OCI-LY7 (cell line): ENCODE measurements at regions not wholly inside any gene's neighbourhood (a gene's known extent, or its start where the extent isn't known, plus 50 kb on each side); places are given as distances from the start of the nearest gene placed in this dataset.
"Not testable (repeated sequence)": the region's sequence is repeated elsewhere in the genome, so short reads cannot be mapped to it uniquely, and the experiment has no call there.

Experiments used
- BruUV-seq: library from RNA; stranded (reverse); fragments of 400-500 nt; replicated peaks from 2 replicates; lab custom pipeline; 2021; lab: Mats Ljungman, UMichigan
- CTCF ChIA-PET: fragments of 300-600 bp; sonication (Branson Sonifier 250); formaldehyde crosslinking; loops from one replicate; lab custom pipeline; 2022; ENCODE audit warnings: antibody characterized with exemption; ENCODE audit not compliant: unreplicated experiment; lab: Charles Lee
- POLR2A ChIA-PET: fragments of 300-600 bp; sonication (Branson Sonifier 250); formaldehyde crosslinking; loops from one replicate; lab custom pipeline; 2022; ENCODE audit warnings: antibody characterized with exemption; lab: Charles Lee
- DNase-seq: peaks from one replicate; pipeline ENCODE4 v3.0.0-alpha.2; 2015; ENCODE audit warnings: low spot score
- H2AFZ ChIP-seq: fragments of 200-600 bp; sonication (generic), shearing (Covaris generic); 2 replicates; pipeline ENCODE4 v1.6.1; 2014; ENCODE audit warnings: mild to moderate bottlenecking, antibody characterized with exemption, low read length, moderate library complexity
- H3K27ac ChIP-seq: fragments of 200-600 bp; sonication (generic); 2 replicates; pipeline ENCODE4 v1.5.1; 2014; ENCODE audit warnings: mixed run types, low read depth, mild to moderate bottlenecking, moderate library complexity, low read length, inconsistent platforms; ENCODE audit not compliant: poor library complexity, severe bottlenecking
- H3K36me3 ChIP-seq: fragments of 200-600 bp; sonication (generic); 2 replicates; pipeline ENCODE4 v1.6.1; 2014; ENCODE audit warnings: mild to moderate bottlenecking, antibody characterized with exemption, low read length, moderate library complexity, mixed read lengths; ENCODE audit not compliant: insufficient read depth
- H3K4me1 ChIP-seq: fragments of 200-600 bp; sonication (generic); 2 replicates; pipeline ENCODE4 v1.5.1; 2014; ENCODE audit warnings: mild to moderate bottlenecking, low read length; ENCODE audit not compliant: insufficient read depth, poor library complexity, severe bottlenecking
- H3K4me2 ChIP-seq: fragments of 200-600 bp; sonication (generic); 2 replicates; pipeline ENCODE4 v1.6.1; 2014; ENCODE audit warnings: mild to moderate bottlenecking, low read length
- H3K4me3 ChIP-seq: fragments of 200-600 bp; sonication (generic); 2 replicates; pipeline ENCODE4 v1.5.1; 2014; ENCODE audit warnings: mild to moderate bottlenecking, low read depth, low read length; ENCODE audit not compliant: poor library complexity, severe bottlenecking
- H3K79me2 ChIP-seq: fragments of 200-600 bp; sonication (generic); 2 replicates; pipeline ENCODE4 v1.6.1; 2016; ENCODE audit warnings: low read depth, mild to moderate bottlenecking, low read length, moderate library complexity, mixed read lengths; ENCODE audit not compliant: insufficient read depth
- H3K9me2 ChIP-seq: fragments of 200-600 bp; sonication (generic); 2 replicates; pipeline ENCODE4 v1.6.1; 2016; ENCODE audit warnings: mild to moderate bottlenecking, low read length, mixed read lengths; ENCODE audit not compliant: insufficient read depth
- H3K9me3 ChIP-seq: fragments of 200-600 bp; sonication (generic); 2 replicates; pipeline ENCODE4 v1.6.1; 2014; ENCODE audit warnings: mild to moderate bottlenecking, mixed run types, low read length, mixed read lengths
- H4K20me1 ChIP-seq: fragments of 200-600 bp; sonication (generic); 2 replicates; pipeline ENCODE4 v1.6.1; 2014; ENCODE audit warnings: mild to moderate bottlenecking, antibody characterized with exemption, low read length, moderate library complexity, mixed read lengths; ENCODE audit not compliant: insufficient read depth
- CTCF ChIP-seq: fragments of 200-600 bp; sonication (generic); conservative IDR thresholded peaks from 2 replicates; pipeline ENCODE4 v1.5.1; 2014; ENCODE audit warnings: mild to moderate bottlenecking, antibody characterized with exemption, low read length, moderate library complexity, mixed read lengths
- EZH2phosphoT487 ChIP-seq: fragments of 200-600 bp; sonication (generic); IDR thresholded peaks from 2 replicates; pipeline ENCODE4 v1.6.1; 2018; ENCODE audit warnings: low read depth, borderline replicate concordance, mild to moderate bottlenecking, mixed run types, antibody characterized with exemption, low read length, moderate library complexity, mixed read lengths
- intact Hi-C: fragments of 100-400 bp; cut with micrococcal nuclease; formaldehyde crosslinking; loops from one replicate; pipeline ENCODE4 v1.10.0; 2022; ENCODE audit not compliant: unreplicated experiment

DNA sequence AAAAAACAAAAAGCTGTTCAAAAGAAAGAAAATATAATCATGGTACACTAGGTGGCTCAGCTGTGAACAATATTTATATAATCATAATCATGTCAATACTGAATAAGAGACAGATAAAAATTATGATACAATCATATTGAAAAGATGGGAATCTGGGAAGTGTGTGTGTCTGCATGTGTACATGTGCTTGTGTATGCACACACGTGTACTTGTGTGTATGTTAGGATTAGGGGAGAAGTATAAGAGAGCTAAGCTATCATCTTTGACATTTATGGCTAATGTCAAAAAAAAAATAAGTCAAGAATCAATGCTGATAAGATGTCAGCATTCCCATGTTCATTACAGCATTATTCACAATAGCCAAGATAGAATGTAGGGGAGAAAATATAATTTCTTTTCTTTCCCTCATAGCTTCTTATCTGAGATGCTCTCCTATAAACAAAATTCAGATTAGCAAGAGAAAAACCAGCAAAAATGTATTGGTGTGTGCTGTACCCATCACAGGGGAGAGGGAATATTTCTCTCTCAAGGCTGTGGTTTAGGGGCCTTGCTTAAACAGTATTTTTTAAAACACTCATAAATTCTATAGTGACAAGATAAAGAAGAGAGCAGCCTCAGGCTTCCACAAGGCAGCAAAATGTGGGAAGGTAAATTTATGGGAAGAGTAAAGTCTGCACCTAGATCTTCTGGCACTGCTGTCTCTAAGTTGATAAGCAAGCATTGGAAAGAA lies 63.4 kb upstream of the ITGA11 start:
- Histone ChIP-seq H3K9me3 (no peaks in the 10 kb centered on the region), H4K20me1 (no peaks in the 10 kb centered on the region), H3K36me3 (no peaks in the 10 kb centered on the region), H3K4me3 (no peak overlapping the region), H3K9me2 (no peaks in the 10 kb centered on the region), H3K4me1 (no peaks in the 10 kb centered on the region), H3K4me2 (no peak overlapping the region), H2AFZ (no peak overlapping the region), H3K79me2 (no peaks in the 10 kb centered on the region), H3K27ac (no peak overlapping the region)
- intact Hi-C loops = no loop called here
- no TSS peak for BruUV-seq
- TF ChIP-seq CTCF (no peak), EZH2phosphoT487 (no peak)
- ChIA-PET POLR2A (no interaction called here), CTCF (no interaction called here)
- no peak for DNase-seq

GRCh38 chr15:68495981-68496705 lies 64.2 kb upstream of the ITGA11 start:
- ChIA-PET CTCF (no interaction called here), POLR2A (interaction anchor here (0.6 to 1.0 kb wide), 2 partner anchors 156 to 437 kb away, joined by 3 read pairs; no protein-coding TSS in a partner anchor)
- no peak for DNase-seq

DNA sequence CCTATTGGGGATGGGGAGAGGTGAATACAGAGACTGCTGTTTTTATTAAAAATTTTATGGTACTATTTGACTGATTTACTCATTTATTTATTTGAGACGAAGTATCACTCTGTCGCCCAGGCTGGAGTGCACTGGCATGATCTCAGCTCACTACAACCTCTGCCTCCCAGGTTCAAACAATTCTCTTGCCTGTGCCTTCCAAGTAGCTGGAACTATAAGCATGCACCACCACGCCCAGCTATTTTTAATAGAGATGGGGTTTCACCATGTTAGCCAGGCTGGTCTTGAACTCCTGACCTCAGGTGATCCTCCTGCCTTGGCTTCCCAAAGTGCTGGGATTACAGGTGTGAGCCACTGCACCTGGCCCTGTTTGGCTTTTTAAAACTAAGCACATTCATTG lies 64.8 kb upstream of the ITGA11 start:
- BruUV-seq, H3K27ac ChIP-seq, H3K4me3 ChIP-seq, H3K79me2 ChIP-seq, H3K9me2 ChIP-seq, DNase-seq, H3K4me2 ChIP-seq, H3K4me1 ChIP-seq, H3K36me3 ChIP-seq, H3K9me3 ChIP-seq, H2AFZ ChIP-seq, H4K20me1 ChIP-seq, intact Hi-C loops, CTCF ChIA-PET: not testable (repeated sequence)
- POLR2A ChIA-PET = interaction anchor here (0.6 to 1.0 kb wide), 2 partner anchors 157 to 437 kb away, joined by 3 read pairs; no protein-coding TSS in a partner anchor

More at GRCh38 chr15:68495981-68496705, 64.2 kb upstream of the ITGA11 start:
- no peaks in the 10 kb centered on the region for H3K9me3 ChIP-seq
- H3K27ac ChIP-seq = no peak overlapping the region
- H4K20me1 ChIP-seq = no peaks in the 10 kb centered on the region
- no peak overlapping the region for H3K4me3 ChIP-seq
- no peaks in the 10 kb centered on the region for H3K4me1 ChIP-seq
- no peaks in the 10 kb centered on the region for H3K36me3 ChIP-seq
- H3K79me2 ChIP-seq = no peaks in the 10 kb centered on the region
- H2AFZ ChIP-seq = no peak overlapping the region
- intact Hi-C loops = no loop called here
- no peak for TF ChIP-seq CTCF
- no peak for TF ChIP-seq EZH2phosphoT487
- H3K9me2 ChIP-seq = no peaks in the 10 kb centered on the region
- BruUV-seq = no TSS peak
- no peak overlapping the region for H3K4me2 ChIP-seq
